Upper lobe of left lung (tissue), 4 donors: ENCODE measurements at regions not wholly inside any gene's neighbourhood (a gene's known extent, or its start where the extent isn't known, plus 50 kb on each side); places are given as distances from the start of the nearest gene placed in this dataset.

Source experiments
- EP300 ChIP-seq, 4 donors: sonication (generic); formaldehyde crosslinking; IDR thresholded peaks; one replicate each; pipeline ENCODE4 v1.5.1; 2017; ENCODE audit warnings: antibody characterized with exemption in 4 of 4, control low read depth in 2 of 4
- POLR2A ChIP-seq, 4 donors: fragments of 450-650 bp; IDR thresholded peaks; one replicate each; pipeline ENCODE4 v1.5.1; 2016 to 2017; ENCODE audit warnings: antibody characterized with exemption in 4 of 4, mild to moderate bottlenecking in 2 of 4
- POLR2AphosphoS5 ChIP-seq, 2 donors: sonication (generic); formaldehyde crosslinking; IDR thresholded peaks; one replicate each; pipeline ENCODE4 v1.5.1; 2017; ENCODE audit warnings: antibody characterized with exemption in 2 of 2
- TF ChIP-seq, protein P1 (sequence below), 6 experiments: fragments of 450-650 bp in 4 of 6; fragments of 200-600 bp in 2 of 6; sonication (generic) in 2 of 6; IDR thresholded peaks; one replicate each; pipeline ENCODE4 v1.5.1; 2016 to 2019; ENCODE audit warnings: antibody characterized with exemption in 6 of 6

GRCh38 chr11:127332896-127333295 lies 332.3 kb upstream of the KIRREL3 start:
- TF ChIP-seq POLR2AphosphoS5 (IDR thresholded peaks at IDR 0.05): no peak
- no peak for TF ChIP-seq EP300 (IDR thresholded peaks at IDR 0.05)
- TF ChIP-seq, protein P1, sequence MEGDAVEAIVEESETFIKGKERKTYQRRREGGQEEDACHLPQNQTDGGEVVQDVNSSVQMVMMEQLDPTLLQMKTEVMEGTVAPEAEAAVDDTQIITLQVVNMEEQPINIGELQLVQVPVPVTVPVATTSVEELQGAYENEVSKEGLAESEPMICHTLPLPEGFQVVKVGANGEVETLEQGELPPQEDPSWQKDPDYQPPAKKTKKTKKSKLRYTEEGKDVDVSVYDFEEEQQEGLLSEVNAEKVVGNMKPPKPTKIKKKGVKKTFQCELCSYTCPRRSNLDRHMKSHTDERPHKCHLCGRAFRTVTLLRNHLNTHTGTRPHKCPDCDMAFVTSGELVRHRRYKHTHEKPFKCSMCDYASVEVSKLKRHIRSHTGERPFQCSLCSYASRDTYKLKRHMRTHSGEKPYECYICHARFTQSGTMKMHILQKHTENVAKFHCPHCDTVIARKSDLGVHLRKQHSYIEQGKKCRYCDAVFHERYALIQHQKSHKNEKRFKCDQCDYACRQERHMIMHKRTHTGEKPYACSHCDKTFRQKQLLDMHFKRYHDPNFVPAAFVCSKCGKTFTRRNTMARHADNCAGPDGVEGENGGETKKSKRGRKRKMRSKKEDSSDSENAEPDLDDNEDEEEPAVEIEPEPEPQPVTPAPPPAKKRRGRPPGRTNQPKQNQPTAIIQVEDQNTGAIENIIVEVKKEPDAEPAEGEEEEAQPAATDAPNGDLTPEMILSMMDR (IDR thresholded peaks at IDR 0.05): no peak
- no peak for TF ChIP-seq POLR2A (IDR thresholded peaks at IDR 0.05)
